HG03135 (cell line): ENCODE measurements at regions not wholly inside any gene's neighbourhood (a gene's known extent, or its start where the extent isn't known, plus 50 kb on each side); places are given as distances from the start of the nearest gene placed in this dataset.

Experiments used
- ATAC-seq: cut with Tn5 transposase; IDR thresholded peaks from one replicate; pipeline ENCODE4 v1.9.1; 2021; ENCODE audit warnings: mild to moderate bottlenecking, moderate library complexity; ENCODE audit not compliant: unreplicated experiment

- ATAC-seq = no peak
Observed at GRCh38 chr6:22925920-22926789, 356.8 kb downstream of the HDGFL1 start.

- ATAC-seq = no peak
Observed at GRCh38 chr6:22926790-22927354, 357.5 kb downstream of the HDGFL1 start.

DNA sequence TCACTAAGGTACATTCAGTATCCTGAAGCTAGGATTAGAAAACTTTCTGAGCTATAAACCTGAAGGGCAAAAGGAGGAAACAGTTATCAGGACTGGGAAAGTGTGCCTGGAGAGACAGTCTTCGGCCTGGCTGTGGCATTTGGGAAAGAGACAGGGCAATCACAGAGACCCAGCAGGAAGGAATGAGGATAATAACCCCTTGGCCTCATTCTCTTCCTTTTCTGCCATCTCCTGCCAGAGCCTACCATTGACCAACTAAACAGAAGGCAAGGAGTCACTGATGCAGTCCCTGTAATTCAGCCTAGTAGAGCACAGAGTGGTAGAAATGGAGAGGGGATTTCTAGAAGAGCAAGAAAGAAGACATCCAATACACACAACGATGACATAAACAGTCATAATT is 359.4 kb downstream of the HDGFL1 start:
- no peak for ATAC-seq

- no peak for ATAC-seq
Observed at GRCh38 chr6:22929311-22929985, 360.1 kb downstream of the HDGFL1 start.

DNA sequence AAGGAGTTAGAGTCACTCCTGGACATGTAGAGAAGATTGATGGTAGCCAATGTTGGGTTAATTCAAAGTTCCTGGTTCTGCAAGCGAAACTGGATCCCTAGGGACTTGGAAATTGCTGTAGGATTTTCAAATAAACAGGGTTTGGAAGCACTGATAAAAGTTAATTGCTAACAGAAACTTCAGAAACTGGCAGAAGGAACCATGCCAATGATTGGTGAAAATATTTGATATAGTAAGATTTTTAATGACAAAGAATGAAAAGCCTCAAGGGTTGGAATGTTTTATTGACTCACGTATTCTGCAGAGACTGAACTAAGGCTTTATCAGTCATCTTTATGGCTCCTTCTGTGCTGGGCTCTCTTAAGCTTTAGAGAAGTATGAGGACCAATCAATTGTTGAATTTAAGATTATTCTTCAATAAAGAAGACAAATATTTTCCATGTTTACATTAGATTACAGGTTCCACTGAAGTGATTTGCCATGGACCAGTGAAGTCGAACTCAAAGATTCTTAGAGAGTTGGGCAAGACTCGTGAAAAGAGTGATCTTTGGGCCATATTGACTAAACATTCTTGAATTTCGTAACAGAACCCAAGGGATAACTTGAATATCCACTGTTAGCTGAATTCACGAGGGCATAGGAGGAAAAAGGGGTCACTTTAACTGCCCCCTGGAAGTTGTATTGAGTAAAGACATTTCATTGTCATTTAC is 371.4 kb downstream of the HDGFL1 start:
- no peak for ATAC-seq

GRCh38 chr6:22942403-22942802 is 373.0 kb downstream of the HDGFL1 start:
- ATAC-seq = no peak

DNA sequence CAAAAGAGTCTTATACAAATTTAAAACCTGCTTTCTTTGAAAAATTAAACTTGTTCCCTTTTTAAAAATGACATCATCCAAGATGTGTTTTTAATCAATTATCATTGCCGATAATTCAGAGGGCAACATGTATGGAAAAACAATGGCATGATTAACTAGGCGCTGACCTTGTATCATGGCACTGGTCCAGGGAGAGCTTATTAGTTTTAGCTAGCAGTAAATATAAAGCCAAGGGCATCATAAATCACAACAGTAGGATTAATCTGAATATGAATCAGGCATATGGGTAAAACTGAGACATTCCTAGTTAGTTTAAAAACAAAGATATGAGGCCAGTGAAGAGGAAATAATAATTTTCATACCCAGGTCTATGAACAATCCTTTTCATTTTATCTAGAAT is 374.0 kb downstream of the HDGFL1 start:
- ATAC-seq = no peak

DNA sequence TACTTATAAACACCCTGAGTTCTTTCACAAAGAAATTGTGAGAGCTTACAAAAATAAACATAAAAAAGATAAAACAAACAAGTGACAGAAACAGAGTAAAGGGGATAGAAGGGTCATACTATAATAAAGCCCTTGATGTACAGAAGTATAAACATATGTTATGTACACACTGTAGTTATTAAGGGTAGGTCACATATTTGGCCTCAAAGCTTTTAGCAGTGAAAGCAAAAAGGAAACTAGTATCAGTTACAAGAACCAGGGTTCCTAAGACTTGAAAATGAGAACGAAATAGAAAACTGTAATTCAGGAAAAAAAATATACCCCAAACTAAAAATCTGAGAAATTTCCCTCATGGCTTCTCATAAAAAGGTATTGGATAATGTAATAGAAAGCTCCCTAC is 380.6 kb downstream of the HDGFL1 start:
- ATAC-seq = no peak

DNA sequence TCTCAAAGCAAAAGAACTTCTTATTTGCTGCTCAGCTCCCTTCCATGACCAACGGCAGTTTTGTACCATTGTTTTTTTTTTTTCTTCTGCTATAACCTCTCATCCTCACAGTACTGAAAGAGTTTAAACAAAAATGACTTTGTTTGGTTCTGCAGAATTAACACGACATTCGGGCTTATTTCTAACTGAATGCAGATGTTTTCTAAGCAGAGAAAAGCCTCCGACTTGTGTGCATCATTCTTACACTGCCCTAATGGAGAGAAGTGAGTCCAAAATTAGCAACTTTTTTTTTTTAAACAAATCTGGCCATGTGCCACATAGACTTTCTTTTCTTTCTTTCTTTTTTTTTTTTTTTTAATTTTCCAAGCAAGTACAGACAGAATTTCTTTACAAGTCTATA is 382.7 kb downstream of the HDGFL1 start:
- no peak for ATAC-seq

DNA sequence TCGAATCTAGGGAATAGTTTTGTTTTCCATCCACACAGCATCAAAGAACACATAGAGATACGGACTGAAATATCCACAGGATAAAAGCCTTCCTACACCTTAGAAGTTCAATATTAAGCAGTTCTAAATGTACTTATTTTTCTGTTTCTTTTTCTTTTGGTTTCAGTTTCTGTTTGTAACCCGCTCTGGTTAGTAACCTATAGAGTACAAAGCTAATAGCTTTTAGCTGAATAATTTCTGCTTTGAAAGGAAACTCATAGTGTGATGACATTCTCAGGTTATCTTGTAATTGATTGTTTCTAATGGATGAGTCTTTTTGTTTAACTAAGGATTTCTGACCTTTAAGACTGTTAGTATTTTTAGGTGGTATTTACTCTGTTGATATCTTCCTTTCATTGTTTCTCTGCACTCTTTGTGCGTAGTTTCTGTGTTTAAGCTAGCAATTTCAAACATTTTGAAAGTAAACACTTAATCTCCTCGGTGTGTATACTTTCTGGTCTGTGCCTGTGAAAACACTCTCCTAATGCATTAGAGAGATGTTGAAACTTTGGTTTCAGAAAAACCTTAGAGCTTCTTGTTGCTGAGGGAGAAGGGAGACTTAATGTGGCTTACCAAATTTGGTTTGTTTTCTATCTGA is 385.5 kb downstream of the HDGFL1 start:
- ATAC-seq = no peak

GRCh38 chr6:22956029-22956681 is 386.8 kb downstream of the HDGFL1 start:
- ATAC-seq = no peak

GRCh38 chr6:22958677-22959076 is 389.3 kb downstream of the HDGFL1 start:
- no peak for ATAC-seq

DNA sequence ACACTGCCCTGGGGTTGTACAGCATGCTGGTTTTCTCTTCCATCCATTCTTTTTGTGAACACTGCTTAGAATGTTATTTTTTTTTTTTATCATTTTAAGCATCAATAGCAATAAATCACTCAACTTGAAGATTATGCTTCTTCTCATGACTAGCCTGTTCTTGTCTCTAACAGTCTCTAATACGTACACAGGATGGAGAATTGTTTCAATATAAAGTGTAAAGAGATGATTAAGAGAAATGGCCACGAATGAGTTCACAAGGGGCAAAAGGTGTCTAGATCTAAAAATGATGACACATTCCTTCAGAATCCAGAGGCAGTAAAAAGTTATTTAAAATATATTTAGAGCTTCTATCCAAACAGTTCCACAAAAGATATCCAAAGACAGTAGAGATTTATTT is 390.2 kb downstream of the HDGFL1 start:
- ATAC-seq = no peak

DNA sequence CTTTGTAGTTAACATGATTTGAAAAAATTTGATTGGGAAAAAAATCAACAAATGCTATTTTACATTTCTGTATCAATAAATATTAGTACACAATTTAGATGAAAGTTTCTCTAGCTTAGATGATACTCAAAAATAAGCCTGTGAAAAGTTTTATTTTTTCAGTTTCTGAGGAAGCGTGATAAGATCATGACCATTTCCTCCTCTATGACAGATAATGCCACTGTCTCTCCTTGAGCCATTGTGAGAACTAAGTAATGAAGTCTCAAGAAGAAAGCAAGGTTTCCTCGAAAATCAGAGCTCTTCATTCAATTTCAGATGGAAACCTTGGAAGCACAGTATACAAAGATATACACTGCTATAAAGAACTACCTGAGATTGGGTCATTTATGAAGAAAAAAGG is 395.0 kb downstream of the HDGFL1 start:
- ATAC-seq = no peak

GRCh38 chr6:22965889-22966288 is 396.5 kb downstream of the HDGFL1 start:
- no peak for ATAC-seq

- ATAC-seq = no peak
Observed at GRCh38 chr6:22966691-22967422, 397.5 kb downstream of the HDGFL1 start.

DNA sequence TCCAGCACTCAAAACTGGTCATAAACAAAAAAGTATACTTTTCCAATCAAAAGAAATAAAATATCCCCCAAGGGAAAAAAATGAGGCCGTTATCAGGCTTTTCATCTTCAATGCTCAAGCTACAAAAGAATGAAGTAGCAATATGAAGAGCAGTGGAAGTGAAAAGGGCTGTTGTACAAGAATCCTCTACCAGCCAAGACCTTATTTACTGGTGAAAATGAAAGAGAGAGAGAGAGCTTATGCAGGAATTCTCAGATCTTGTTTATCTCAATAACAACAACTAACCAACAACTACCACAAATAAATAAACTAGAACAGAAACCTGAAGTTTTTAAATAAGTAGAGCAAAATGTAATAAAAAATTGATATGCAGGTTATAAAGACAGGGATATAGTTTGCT is 400.6 kb downstream of the HDGFL1 start:
- ATAC-seq = no peak

GRCh38 chr6:22972771-22973170 is 403.4 kb downstream of the HDGFL1 start:
- no peak for ATAC-seq

DNA sequence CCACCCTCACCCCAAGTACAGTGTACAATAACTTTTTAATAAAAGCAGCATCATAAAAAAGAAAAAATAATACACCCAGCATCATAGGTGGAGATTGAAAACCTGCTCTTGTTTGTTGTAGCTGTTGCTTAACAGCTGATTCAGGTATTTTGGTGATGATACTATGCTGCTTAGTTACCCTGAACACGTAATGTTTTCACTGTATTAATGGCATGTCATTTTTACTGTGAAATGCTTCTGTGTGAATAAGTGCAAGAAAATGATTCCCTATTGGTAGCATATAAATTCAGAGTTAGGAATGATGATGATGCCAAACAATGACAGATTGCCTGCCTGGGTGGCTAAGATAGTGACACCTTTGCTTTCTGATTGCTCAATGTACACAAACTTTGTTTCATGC is 405.7 kb downstream of the HDGFL1 start:
- no peak for ATAC-seq

- ATAC-seq = no peak
Observed at GRCh38 chr6:22980446-22980845, 411.1 kb downstream of the HDGFL1 start.
